Midbrain (tissue), 1 donor: ENCODE measurements at regions not wholly inside any gene's neighbourhood (a gene's known extent, or its start where the extent isn't known, plus 50 kb on each side); places are given as distances from the start of the nearest gene placed in this dataset.
A peak's percentile ranks its signal among the peaks of the same experiment; 100 is the strongest.
"Not testable (repeated sequence)": the region's sequence is repeated elsewhere in the genome, so short reads cannot be mapped to it uniquely, and the experiment has no call there.

ENCODE experiments used
- DNase-seq: peaks from one replicate; lab custom pipeline; 2025; lab: John Stamatoyannopoulos, UW

DNA sequence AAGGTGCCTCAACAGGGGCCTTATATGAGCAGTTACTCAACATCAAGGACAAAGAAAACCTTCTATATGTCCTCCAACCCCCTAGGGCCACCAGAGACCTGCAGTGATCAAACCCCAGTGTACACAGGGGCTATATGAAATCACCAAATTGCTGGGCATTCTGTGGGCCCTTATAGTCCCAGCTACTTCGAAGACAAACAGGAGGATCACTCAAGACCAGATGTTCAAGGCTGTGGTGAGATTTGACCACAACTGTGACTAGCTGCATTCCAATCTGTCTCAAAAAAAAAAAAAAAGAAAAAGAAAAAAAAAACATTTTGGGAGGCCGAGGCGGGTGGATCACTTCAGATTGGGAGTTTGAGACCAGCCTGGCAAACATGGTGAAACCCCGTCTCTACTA, 51.0 kb upstream of the PRB2 start:
- DNase-seq: no peak

DNA sequence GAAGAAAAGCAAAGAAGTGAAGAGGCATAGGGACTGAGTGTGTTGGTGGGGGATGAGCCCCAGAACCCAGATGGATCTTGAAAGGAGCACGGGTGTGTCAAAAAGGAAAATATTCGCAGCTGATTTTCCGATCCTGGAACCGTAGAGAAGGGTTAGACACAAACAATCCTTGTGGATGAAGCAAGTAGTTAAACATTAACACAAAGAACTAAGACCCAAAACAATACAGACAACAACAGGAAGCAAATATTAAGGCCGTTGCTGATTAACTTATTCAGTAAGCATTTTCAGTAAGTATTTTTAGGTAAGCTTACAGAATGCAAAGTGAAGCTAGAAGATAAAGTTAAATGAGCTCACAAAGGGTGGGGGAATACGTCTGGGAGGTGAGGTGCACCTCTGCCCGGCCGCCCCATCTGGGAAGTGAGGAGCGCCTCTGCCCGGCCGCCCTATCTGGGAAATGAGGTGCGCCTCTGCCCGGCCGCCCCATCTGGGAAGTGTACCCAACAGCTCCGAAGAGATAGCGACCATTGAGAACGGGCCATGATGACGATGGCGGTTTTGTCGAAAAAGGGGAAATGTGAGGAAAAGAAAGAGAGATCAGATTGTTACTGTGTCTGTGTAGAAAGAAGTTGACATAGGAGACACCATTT, 62.8 kb upstream of the PRB2 start:
- DNase-seq: no peak

DNA sequence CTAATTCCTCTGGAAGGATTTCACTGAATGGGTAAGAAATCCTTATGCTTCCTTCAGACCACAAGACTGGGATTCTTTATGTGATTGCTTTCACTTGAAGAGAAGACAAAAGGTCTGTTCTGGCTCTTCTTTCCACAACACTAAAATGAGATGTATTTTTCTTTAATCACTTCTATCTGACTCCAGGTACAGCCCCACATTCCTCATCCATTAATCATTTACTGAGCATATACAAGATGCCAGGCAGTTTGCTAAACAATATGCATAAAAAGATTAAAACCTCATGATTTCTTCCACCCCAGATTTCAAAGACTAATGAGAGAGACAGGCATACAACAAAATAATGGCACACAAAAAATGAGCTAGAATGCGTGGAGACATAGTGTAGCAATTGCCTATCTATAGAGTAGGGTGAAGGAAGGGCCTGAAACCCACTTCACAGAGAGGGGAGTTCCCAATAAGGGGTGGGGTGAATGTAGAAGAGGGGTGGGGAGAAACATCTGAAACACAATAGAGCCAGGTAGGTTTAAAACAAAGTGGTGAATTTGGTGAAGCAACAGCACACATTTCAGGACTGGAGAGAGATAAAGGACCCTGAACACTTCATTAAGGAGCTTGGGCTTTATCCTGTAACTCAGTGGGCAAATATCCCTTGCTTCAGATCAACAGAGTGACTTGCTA, 65.1 kb upstream of the PRB2 start:
- DNase-seq: no peak

DNA sequence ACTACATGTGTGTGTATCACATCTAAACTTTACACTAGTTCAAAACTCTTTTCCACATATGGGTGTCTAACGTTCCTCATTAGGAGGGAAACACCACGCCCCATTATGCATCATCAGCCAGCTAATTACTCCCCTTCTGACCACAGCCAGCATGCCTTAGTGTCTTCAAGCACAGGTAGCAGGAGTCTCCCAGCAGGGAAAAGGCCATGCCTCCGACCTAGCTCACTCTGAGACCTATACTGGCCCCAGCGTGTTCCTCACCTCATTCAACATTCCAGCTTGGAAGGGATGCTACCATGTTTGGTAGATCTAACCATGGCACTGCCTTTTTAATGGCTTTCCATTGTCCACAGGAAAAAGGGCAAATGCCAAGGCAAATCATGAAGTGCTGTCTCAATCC, 66.1 kb upstream of the PRB2 start:
- no peak for DNase-seq

DNA sequence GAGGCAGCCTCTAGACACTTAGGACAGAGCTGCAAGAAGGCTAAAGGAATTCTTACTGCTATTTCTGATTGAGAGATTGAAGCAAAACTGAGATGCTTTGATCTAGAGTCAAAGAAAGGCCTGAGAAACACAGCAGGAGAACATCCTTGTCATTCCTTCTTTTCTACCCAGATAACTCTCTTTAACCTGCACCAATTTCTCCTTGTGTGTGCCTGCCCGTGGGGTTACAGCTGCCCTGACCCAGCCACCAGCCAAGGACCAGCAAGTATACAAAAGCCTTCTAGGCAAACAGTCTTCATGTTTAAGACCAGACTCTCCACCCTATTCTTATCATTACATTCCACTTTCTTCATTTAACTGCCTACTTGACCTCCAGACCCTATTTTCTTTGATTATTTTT, 81.7 kb upstream of the PRB2 start:
- no peak for DNase-seq

DNA sequence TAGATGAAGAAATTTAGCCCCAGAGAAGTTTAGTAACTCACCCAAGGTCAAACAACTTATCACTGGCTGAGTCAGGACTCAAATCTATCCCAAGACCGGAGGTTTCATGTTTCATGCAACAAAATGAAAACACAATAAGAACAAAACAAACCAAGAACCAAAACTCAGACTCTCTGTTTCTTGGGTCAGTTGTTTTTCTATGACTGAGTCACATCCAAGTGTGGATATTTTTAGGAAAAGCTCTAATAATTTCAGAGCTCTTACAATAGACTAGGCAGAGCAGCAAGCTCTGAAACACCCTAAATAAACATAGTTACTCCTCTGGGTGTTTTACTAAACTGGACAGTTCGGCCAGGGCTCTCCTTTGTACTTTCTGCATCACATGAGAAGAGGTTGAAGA, 87.6 kb upstream of the PRB2 start:
- DNase-seq: no peak

DNA sequence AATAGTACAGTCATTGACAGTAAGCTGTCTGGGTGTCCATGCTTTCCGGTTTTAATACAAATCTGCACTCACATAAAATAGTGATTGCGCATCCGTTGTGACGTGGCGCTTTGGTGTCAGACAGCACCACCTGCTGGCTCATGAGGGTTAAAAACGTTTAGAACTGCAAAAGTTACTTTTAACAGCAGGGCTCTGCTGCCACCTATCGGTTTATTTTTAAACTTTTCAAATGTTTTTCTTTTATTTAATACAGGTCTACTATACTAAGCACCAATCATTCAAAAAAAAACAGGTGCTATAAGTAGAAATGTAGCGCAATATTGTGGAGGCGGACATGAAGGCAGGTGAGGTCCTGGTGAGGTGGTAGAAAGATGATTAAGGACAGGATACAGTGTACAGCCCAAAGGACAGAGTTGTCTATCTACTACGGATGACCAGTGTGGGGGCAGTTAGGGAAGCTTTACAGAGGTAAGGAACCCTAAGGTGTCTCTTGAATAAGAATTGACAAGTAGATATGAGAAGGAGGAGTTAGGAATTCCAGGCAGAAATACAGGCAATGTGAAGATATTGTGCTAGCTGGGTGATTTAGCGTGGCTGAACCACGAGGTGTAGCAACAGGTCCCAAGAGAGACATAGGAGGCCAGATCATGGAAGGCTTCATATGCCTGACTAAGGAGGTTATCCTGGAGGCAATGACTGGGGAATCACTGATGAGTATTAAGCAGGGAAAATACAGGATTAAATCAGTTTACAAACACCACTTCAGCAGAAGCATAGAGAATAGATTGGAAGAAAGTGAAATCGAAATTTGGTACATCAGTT, 91.5 kb upstream of the PRB2 start:
- peak; percentile 89 for DNase-seq

DNA sequence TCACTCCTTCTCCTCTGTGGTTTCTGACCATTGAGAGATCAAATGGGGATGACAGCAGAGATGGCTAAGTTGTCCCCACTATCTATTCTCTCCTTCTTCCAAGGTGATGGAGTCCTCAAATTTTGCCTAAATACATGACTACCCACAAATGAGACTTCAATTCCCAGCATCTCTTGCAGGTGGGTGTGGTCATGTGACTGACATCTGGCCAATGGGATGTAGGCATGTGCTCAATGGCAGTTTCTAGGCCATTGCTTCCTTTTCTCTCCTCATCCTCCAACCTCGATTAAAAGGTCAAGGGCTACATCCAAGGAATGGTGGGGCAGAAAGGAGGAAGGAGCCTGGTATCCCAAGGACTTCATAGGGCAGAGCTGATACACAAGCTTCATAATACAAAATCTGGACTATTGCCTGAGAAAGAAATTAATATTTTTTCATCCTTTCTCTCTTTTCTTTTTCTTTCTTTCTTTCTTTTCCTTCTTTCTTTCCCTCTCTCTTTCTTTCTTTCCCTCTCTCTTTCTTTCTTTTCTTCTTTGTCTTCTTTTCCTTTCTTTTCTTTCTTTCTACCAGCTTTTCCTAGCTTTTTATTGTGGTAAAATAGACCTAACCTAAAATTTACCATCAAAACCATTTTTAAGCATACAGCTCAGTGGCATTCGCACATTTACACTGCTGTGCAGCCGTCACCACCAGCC, 100.9 kb upstream of the PRB2 start:
- no peak for DNase-seq

DNA sequence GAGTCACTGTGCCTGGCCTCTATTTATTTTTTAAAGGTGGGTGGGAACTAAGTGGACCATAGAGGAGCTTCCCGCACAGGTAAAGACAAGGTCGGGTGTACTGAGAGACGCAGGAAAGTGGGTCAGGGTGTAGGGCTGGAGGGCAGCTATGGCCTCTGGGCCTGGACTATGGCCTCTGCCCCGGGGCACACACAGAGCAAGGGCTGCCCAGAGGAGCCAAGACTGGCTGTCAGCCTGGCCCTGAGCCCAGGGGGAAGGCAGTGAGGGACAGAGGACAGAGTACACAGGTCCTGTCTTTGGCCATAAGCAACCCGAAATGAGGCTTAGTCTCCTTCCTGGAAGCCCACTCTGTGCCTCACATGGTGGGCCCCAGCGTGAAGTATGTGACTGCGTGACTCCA, 102.1 kb upstream of the PRB2 start:
- DNase-seq: no peak

DNA sequence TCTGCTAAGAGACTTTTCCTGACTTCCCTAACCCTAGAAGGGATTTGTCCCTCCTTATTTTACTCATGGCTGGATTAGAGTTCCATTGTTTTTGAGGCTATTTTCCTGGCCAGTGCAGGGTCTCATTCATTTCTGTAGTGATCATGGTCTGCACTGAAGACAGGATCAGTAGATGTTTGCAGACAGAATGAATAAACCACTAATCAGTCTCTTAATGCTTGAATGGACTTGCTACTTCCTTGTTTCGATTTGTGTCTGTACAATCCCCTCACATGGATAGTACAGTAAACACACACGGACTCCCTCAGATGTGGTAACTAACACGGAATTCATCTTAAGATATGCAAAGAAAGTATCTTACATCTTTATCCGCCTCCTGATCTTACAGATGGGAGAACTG, 102.6 kb upstream of the PRB2 start:
- DNase-seq: no peak

DNA sequence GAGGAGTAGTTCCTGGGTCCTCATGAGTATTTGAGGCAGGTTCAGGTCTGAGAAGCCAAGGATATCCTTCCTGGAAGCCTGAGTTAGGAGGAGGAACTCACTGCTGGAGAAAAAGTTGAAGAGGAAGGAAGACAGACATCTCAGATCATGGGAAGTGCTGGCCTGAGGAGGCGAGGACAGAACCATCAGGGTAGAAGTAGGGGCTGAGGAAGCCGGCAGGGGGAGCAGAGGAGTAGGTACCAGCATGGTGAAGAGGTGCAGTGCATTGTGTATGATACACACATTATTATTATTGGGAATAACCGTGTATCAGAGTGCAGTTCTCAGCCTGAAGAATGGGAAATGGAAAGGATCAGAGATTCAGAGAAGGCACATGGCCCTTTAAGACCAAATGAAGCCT, 103.2 kb upstream of the PRB2 start:
- DNase-seq: not testable (repeated sequence)

DNA sequence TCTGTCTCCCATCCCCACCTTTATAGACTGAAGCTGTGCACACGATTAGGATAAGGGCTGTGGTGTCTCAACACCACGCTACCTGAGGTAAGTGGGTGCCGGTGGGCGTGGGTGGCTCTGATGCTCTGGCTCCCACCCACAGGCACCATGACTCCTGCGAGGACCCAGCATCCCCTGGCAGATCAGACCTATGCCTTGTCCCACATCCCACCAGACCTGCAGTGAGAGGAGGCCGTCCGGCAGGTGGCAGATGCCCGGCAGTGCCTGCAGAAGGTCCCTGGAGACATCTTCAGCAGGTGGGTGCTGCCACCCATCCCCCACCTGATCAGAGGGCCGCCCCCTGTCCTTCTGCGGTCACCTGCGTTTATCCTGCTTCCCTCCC, 104.4 kb upstream of the PRB2 start:
- DNase-seq: no peak

DNA sequence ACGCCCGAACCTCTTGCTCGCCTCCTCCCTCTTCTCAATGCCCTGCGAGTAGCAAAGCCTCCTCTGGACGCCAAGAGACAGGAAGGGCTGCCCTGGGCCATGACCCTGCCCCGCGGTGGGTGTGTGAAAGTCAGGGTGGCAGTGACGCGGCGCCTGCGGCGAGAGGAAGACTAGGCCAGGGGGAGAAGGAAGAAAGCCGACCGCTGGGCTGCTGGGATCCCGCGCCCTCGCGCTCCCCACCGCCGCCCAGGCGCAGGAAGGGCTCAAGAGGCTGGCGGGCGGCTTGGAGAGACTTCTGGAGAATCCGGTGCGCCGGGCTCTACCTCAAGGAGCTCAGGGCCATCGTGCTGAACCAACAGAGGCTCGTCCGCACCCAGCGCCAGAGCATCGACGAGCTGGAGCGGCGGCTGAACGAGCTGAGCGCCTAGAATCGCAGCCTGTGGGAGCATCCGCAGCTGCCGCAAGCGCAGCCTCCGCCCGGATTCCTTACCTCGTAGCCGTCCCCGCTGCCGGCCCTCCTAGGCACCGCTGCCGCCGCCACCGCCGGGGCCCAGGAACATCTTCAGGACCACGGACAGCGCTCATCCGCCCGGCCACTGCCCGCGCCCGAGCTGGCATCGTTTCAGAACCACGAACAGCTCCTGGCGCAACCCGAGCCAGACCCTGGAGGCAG, 105.0 kb upstream of the PRB2 start:
- DNase-seq: peak; percentile 77

DNA sequence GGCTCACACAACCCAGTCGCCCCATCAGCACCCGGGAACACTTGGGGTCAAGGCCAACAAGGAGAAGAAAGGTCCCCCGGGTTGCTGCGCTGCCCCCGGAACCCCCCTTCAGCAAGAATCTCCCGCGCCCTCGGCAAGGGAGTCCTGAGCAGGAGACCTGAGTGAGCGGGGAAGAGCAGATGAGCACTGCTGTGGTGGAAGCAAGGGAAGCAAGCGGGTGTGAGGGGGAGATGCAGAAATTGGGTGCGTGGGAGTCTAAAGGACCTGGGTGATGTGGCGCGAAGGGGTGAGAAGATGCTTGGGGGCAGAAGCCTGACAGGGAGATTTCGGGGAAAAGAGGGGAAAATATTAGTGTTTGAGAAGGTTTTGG, 105.5 kb upstream of the PRB2 start:
- no peak for DNase-seq

DNA sequence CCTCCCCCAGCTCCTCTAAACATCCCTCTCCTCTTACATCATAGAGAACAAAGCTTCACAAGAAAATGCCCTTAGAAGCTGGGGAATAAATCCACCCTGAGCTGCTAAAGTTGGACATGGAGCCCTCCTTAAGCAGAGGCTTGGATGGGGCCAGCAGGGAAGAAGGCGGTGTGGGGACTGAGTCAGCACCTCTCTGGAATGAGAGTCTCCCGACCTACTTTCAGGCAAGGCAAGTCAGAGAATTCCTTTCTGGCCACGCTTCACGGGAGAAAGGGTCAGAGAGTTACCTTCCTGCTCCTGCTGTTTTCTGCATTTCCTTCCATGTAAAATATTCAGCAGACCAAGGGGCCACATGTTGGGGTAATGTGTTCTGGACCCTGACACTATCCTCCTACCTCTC, 113.3 kb upstream of the PRB2 start:
- no peak for DNase-seq

DNA sequence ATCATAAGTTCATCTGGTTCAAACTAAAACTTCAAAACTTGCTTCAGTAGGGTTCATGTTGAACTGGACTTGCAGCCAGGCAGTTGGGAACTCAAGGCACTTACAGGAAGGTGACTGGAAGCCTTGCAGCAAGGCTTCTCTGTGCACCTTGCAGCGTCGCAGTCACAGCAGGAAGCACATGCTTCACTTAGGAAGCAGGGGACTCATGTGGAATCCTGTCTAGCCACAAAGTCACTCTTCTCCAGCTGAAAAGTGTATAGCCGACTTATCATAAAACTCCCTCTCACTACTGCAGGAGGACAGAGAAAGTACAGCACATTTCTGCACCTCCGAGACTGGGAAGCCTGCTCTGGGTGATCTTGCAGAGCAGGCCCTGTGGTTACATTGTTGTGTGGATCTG, 114.0 kb upstream of the PRB2 start:
- DNase-seq: no peak

DNA sequence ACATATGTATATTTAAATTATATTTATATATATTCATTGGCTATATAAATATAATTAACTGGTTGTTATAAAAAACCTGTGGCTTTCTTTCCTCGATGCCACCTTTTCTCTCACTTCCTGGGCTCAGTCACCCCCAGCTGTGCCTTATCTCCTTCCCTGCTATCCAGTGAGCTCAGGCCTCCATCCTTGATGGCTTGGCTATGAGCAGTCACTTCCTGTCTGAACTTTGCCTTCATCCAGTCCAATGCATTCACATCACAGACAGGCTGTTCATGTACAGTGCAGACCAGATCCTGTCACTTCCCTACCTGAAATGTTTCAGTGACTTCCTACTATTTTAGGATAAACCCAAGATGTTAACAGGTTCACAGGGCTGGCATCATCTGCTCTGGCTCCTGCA, 115.3 kb upstream of the PRB2 start:
- no peak for DNase-seq

DNA sequence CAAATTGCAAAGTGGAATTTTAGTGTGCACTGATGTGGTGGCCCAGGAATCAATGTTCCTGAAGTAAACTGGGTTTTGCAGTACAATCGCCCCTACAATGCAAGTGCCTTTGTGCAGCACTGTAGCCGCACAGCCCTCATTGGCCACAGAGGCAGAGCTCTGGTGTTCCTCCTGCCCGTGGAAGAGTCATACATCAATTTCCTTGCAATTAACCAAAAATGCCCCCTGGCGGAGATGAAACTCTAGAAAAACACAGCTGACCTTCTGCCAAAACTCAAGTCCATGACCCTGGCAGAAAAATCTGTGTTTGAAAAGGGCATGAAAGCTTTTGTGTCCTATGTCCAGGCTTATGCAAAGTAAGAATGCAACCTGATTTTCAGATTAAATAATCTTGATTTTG, 117.9 kb upstream of the PRB2 start:
- no peak for DNase-seq

DNA sequence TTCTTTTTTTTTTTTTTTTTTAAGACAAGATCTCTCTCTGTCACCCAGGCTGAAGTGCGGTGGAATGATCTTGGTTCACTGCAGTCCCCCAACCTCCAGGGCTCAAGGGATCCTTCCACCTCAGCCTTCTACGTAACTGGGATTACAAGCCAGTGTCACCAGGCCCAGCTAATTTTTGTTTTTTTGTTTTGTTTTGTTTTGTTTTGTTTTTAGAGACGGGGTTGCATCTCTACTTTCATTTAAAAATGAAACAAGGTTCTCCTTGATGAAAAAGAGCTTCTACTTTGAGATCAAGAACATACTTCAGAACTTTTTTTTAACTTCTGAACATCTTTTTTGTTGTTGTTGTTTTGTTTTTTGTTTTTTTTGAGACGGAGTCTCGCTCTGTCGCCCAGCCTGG, 121.7 kb upstream of the PRB2 start:
- no peak for DNase-seq

DNA sequence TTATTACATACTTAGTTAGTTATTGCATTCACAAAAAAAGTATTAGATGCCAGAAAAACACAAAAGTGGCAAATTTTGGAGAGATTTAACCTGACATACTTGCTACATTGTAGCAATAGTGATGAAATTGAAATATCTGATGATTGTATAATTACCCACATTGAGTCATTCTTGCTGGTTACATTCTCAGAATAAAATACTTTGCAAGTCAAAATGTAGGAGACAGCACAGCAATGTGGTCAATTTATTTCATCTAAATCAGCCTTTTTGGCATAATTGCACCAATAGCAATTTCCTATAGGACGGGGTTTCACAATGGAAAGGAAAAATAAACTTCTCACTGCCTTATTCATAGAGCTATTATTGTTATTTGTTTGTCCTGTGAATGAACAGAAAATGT, 125.0 kb upstream of the ETV6 start:
- no peak for DNase-seq

DNA sequence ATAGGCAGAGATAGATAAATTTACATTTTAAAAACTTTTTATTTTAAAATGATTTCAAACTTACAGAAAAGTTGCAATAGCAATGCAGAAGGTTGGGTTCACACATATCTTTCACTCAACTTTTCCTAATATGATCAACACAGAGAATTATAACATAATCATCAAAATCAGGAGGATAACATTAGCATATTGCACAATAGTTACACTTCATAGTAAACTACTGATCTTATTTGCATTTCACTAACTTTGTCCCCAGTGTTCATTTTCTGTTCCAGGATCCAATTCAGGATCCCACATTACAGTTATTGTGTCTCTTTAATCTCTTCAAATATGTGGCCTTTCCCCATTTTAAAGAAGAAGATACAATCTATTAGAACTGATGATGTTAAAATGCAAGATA, 115.4 kb upstream of the ETV6 start:
- DNase-seq: no peak

DNA sequence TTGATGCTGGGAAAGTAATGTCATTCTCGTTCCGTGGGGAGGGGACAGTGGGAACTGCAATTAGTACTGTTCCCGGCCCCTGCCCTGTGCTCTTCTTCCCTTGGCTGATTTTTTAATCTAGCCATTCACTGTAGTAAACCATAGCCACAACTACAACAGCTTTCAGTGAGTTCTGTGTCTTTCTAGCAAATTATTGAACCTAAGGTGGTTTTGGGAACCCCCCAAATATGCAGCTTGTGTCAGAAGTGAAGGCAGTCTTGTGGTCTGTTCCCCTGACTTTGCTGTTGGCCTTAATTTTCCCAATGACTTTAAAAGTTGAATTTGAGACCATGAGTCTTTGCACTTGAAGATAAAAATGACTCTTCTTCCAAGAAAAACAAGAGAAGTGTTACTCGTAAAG, 114.3 kb upstream of the ETV6 start:
- no peak for DNase-seq
